ENCODE measurements at regions not wholly inside any gene's neighbourhood (a gene's known extent, or its start where the extent isn't known, plus 50 kb on each side); places are given as distances from the start of the nearest gene placed in this dataset.
A peak's percentile ranks its signal among the peaks of the same experiment; 100 is the strongest.

DNA sequence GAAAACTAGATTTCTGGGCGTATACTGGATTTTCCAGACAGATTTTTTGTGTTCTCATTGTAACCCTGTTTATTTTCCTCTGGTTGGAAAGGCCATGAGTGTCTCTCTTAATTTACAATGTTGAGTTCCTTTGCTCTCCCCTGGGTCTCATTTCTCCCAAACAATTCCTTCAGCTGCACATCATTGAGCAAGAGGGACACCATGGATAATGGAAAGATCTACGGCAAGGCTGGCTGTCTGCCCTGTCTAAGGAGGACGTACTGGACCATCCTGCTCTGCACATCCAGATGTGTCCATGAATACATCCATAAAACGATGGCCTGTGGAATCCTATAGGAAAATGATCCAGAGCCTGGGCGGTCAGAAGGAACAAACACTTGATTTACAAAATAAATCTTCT lies 258.1 kb upstream of the MCTP2 start:
- Histone ChIP-seq H3K4me3 (ENCODE audit: low read length) (no peak overlapping the region), H3K9ac (ENCODE audit: low read depth, low read length) (no peak overlapping the region), H3K27me3 (ENCODE audit: control insufficient read depth, insufficient read depth, low read length) (no peaks in the 10 kb centered on the region), H3K9me3 (replicated peaks; ENCODE audit: low read length) (no peaks in the 10 kb centered on the region), H3K36me3 (ENCODE audit: insufficient read depth, low read length) (no peaks in the 10 kb centered on the region), H3K4me2 (ENCODE audit: low read length) (no peak overlapping the region), H3K4me1 (ENCODE audit: control insufficient read depth, insufficient read depth, low read length) (no peaks in the 10 kb centered on the region)

DNA sequence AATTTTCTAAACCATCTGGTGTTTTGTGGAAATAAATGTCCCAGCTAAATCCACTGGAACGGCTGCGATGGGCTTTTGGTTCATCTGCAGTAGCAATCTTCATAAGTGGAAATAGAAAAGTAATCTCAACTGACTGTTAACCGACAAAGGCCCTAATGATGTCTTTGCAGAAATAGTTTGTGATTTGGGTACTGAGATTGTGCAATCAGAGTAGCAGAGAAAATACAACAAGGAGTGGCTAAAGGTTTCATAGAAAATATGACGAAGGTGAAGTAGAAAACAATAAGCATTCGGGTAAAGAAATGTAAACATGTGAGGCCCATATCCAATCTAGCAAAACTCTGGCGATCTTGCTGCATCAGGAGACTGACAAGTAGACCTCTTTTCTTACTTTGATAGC lies 262.6 kb upstream of the MCTP2 start:
- no peaks in the 10 kb centered on the region for H3K4me1 ChIP-seq (ENCODE audit: control insufficient read depth, insufficient read depth, low read length)
- H3K36me3 ChIP-seq (ENCODE audit: insufficient read depth, low read length) = no peaks in the 10 kb centered on the region
- no peak overlapping the region for H3K4me2 ChIP-seq (ENCODE audit: low read length)
- H3K4me3 ChIP-seq (ENCODE audit: low read length) = no peak overlapping the region
- no peak overlapping the region for H3K9ac ChIP-seq (ENCODE audit: low read depth, low read length)
- no peaks in the 10 kb centered on the region for H3K9me3 ChIP-seq (replicated peaks; ENCODE audit: low read length)
- no peaks in the 10 kb centered on the region for H3K27me3 ChIP-seq (ENCODE audit: control insufficient read depth, insufficient read depth, low read length)

DNA sequence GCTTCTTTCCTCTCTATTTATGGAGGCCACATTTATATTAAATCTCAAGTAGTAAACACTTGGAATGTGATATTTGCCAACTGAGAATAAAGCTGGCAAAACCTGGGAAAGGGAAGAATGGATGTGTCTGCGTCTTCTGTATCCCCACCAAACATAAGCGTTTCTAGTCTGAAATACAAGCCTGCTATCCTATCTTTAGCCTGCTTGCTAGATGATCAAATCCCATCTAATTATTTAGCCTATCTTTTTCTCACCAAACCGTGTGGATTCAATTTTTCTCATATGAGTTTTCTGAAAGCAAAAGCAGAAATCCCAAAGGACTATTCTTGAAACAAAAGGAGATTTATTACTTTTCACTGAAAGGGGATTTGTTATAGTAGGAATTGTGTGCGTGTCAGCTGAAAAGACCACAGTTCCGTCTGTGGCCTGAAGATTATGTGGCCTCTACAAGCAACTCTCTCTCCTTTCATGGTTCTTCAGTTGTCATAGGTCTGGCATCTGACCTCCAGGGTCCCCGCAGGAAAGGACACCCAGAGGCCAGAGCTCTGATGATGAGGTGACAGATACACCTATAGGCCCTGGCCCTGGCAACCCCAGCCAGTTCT lies 266.0 kb upstream of the MCTP2 start:
- no peaks in the 10 kb centered on the region for H3K9me3 ChIP-seq (replicated peaks; ENCODE audit: low read length)
- H3K27me3 ChIP-seq (ENCODE audit: control insufficient read depth, insufficient read depth, low read length) = no peaks in the 10 kb centered on the region
- no peak overlapping the region for H3K4me2 ChIP-seq (ENCODE audit: low read length)
- no peak overlapping the region for H3K4me3 ChIP-seq (ENCODE audit: low read length)
- no peaks in the 10 kb centered on the region for H3K4me1 ChIP-seq (ENCODE audit: control insufficient read depth, insufficient read depth, low read length)
- no peak overlapping the region for H3K9ac ChIP-seq (ENCODE audit: low read depth, low read length)
- H3K36me3 ChIP-seq (ENCODE audit: insufficient read depth, low read length) = no peaks in the 10 kb centered on the region

DNA sequence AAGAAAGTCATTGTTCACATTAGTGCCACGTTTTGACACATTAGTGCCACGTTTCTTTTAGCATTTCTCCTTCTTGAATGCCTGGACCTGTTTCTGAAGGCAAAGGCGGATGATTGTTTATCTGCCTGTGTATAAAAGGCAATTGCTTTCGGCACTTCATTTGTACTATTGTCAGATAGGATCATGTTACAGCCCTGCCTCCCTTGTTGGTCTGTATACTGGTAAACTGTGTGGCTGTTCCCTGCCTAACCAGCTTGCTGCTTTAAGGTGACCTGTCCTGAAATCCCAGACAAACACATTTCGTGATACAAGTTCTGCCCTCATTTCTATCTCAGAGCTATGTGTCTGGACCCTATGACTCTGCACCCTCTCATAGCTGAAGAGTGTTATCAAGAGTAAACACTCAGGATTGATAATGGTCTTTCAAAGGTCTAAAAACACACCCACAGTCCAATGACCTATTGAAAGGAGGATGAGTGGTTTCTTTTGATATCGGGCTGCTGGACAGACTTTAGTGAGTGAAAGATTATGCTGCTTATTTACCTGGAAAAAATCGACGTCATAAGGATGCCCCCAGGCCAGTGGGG lies 276.3 kb upstream of the MCTP2 start:
- H3K27me3 ChIP-seq (ENCODE audit: control insufficient read depth, insufficient read depth, low read length) = no peaks in the 10 kb centered on the region
- H3K4me3 ChIP-seq (ENCODE audit: low read length) = no peak overlapping the region
- H3K4me2 ChIP-seq (ENCODE audit: low read length) = no peak overlapping the region
- no peak overlapping the region for H3K9ac ChIP-seq (ENCODE audit: low read depth, low read length)
- no peaks in the 10 kb centered on the region for H3K4me1 ChIP-seq (ENCODE audit: control insufficient read depth, insufficient read depth, low read length)
- H3K9me3 ChIP-seq (replicated peaks; ENCODE audit: low read length) = no peaks in the 10 kb centered on the region
- H3K36me3 ChIP-seq (ENCODE audit: insufficient read depth, low read length) = no peaks in the 10 kb centered on the region

DNA sequence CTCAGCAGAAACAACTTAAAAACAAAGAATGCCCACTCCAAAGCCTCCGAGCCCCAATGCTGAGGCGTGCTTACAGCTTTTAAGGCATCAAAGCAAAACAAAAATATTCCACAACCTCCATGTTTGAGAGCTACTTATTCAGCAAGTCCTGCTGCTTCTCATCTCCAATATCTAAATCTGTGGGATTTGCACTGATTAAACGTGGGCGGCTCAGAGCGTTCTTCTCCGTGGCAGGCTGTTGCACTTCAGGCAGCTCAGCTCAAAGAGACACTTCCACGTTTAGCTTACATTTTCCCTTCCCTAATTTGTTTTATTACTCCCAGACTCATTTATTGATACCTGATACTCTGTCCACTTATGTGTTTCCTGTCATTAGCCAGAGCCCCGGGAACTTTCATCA lies 282.6 kb upstream of the MCTP2 start:
- no peaks in the 10 kb centered on the region for H3K27me3 ChIP-seq (ENCODE audit: control insufficient read depth, insufficient read depth, low read length)
- no peak overlapping the region for H3K9ac ChIP-seq (ENCODE audit: low read depth, low read length)
- H3K4me3 ChIP-seq (ENCODE audit: low read length) = no peak overlapping the region
- H3K4me1 ChIP-seq (ENCODE audit: control insufficient read depth, insufficient read depth, low read length) = no peaks in the 10 kb centered on the region
- H3K36me3 ChIP-seq (ENCODE audit: insufficient read depth, low read length) = no peaks in the 10 kb centered on the region
- H3K4me2 ChIP-seq (ENCODE audit: low read length) = no peak overlapping the region
- H3K9me3 ChIP-seq (replicated peaks; ENCODE audit: low read length) = no peaks in the 10 kb centered on the region

DNA sequence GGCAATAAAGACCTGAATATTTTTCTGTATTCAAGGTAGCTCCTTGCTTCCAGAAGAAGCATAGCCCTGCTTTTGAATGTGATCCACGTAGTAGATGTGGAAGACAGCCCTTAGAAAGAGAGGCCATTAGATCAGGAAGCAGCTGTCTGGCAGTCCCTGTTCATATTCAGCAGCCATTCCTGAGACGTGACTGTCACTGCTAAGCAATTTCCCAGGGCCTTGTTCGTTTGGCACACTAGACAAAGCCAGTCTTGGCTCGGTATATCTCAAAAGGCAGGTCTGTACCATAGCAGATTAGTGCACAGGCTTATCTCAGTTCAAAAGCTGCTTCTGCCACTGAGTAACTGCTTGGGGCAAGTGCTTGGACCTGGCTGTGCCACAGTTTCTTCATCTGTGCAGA lies 287.8 kb upstream of the MCTP2 start:
- H3K9ac ChIP-seq (ENCODE audit: low read depth, low read length) = no peak overlapping the region
- H3K36me3 ChIP-seq (ENCODE audit: insufficient read depth, low read length) = no peaks in the 10 kb centered on the region
- H3K27me3 ChIP-seq (ENCODE audit: control insufficient read depth, insufficient read depth, low read length) = no peaks in the 10 kb centered on the region
- H3K9me3 ChIP-seq (replicated peaks; ENCODE audit: low read length) = no peaks in the 10 kb centered on the region
- no peak overlapping the region for H3K4me2 ChIP-seq (ENCODE audit: low read length)
- H3K4me3 ChIP-seq (ENCODE audit: low read length) = no peak overlapping the region
- no peaks in the 10 kb centered on the region for H3K4me1 ChIP-seq (ENCODE audit: control insufficient read depth, insufficient read depth, low read length)

DNA sequence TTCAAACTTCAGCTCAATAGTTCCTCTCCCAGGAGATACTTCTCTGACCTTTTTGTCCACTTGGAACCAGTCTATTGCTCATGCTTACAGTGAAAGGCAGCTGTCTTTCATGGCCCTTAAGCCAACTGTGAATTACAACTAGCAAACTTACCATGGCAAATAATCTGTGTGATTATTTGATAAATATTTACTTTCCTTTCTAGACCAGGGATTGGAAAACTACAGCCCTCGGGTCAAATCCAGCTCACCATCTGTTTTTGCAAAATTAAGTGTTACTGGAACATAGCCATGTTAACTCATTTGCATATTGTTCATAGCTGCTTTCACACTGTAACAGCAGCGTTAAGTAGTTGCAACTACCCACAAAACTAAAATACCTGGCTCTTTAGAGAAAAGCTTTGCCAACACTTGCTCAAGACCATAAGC lies 289.1 kb upstream of the MCTP2 start:
- no peaks in the 10 kb centered on the region for H3K27me3 ChIP-seq (ENCODE audit: control insufficient read depth, insufficient read depth, low read length)
- H3K9ac ChIP-seq (ENCODE audit: low read depth, low read length) = no peak overlapping the region
- no peaks in the 10 kb centered on the region for H3K36me3 ChIP-seq (ENCODE audit: insufficient read depth, low read length)
- no peak overlapping the region for H3K4me3 ChIP-seq (ENCODE audit: low read length)
- no peaks in the 10 kb centered on the region for H3K4me1 ChIP-seq (ENCODE audit: control insufficient read depth, insufficient read depth, low read length)
- H3K4me2 ChIP-seq (ENCODE audit: low read length) = no peak overlapping the region
- H3K9me3 ChIP-seq (replicated peaks; ENCODE audit: low read length) = no peaks in the 10 kb centered on the region

DNA sequence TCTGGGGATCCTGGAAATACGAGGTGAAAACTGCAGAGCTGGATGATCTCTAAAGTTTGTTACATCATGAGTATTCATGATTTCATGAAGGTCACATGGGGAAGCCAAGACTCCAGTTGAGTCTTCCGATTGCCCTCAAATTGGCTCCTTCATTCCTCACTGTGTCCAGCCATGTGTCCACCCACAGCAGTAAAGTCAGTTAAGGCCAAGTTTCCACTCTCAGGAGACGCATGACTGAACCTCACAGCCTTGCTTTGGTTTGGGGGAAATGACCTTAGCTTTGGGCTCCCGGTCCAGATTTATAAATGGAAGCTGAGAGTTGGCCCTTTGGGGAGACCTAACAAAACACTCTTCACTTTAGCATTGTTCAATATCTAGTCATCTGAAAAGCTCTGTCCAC lies 289.7 kb upstream of the MCTP2 start:
- H3K27me3 ChIP-seq (ENCODE audit: control insufficient read depth, insufficient read depth, low read length) = no peaks in the 10 kb centered on the region
- H3K4me1 ChIP-seq (ENCODE audit: control insufficient read depth, insufficient read depth, low read length) = no peaks in the 10 kb centered on the region
- no peak overlapping the region for H3K4me2 ChIP-seq (ENCODE audit: low read length)
- no peak overlapping the region for H3K4me3 ChIP-seq (ENCODE audit: low read length)
- H3K36me3 ChIP-seq (ENCODE audit: insufficient read depth, low read length) = no peaks in the 10 kb centered on the region
- H3K9me3 ChIP-seq (replicated peaks; ENCODE audit: low read length) = no peaks in the 10 kb centered on the region
- H3K9ac ChIP-seq (ENCODE audit: low read depth, low read length) = no peak overlapping the region

DNA sequence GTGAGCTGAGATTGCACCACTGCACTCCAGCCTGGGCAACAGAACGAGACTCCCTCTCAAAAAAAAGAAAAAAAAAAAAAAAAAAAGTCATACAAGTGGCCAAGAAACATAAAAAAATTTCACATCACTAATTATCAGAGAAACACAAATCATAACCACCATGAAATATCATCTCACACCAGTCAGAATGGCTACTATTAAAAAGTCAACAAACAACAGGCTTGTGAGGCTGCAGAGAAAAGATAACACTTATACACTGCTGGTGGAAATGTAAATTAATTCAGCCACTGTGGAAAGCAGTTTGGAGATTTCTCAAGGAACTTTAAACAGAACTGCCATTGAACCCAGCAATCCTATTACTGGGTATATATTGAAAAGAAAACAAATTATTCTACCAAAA lies 291.1 kb upstream of the MCTP2 start:
- Histone ChIP-seq H3K4me1 (ENCODE audit: control insufficient read depth, insufficient read depth, low read length) (no peaks in the 10 kb centered on the region), H3K4me3 (ENCODE audit: low read length) (no peak overlapping the region), H3K27me3 (ENCODE audit: control insufficient read depth, insufficient read depth, low read length) (no peaks in the 10 kb centered on the region), H3K4me2 (ENCODE audit: low read length) (no peak overlapping the region), H3K36me3 (ENCODE audit: insufficient read depth, low read length) (no peaks in the 10 kb centered on the region), H3K9ac (ENCODE audit: low read depth, low read length) (no peak overlapping the region), H3K9me3 (replicated peaks; ENCODE audit: low read length) (no peaks in the 10 kb centered on the region)

DNA sequence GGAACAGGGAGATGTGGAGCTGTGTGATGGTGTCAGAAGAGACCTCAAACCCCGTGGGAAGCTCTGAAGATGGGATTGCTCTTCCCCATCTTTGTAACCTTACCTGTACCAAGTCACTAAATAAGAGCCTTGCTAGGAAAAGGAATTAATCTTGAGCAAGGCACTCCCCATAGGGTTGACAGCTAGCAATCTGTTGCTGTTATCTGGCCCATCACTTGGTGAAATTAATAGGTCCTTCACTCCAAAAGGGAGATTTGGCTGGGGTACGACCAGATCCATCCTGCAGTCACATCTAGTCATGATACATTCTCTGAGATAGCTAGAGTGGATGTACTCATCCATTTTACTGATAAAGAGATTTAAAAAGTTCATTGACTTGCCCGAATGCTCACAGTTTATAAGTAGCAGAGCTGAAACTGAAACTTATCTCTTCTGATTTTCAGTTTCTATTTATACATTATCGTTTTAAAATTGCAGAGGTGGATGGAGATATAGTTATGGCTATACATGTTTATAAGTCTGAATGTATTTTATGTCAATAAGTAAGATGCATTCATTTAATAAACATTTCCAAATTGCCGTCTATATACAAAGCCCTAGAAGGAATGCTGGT lies 299.1 kb upstream of the MCTP2 start:
- Histone ChIP-seq H3K36me3 (ENCODE audit: insufficient read depth, low read length) (no peaks in the 10 kb centered on the region), H3K4me1 (ENCODE audit: control insufficient read depth, insufficient read depth, low read length) (peaks cover 9% of the 10 kb centered on the region), H3K4me3 (ENCODE audit: low read length) (no peak overlapping the region), H3K9me3 (replicated peaks; ENCODE audit: low read length) (no peaks in the 10 kb centered on the region), H3K9ac (ENCODE audit: low read depth, low read length) (no peak overlapping the region), H3K27me3 (ENCODE audit: control insufficient read depth, insufficient read depth, low read length) (no peaks in the 10 kb centered on the region), H3K4me2 (ENCODE audit: low read length) (no peak overlapping the region)

DNA sequence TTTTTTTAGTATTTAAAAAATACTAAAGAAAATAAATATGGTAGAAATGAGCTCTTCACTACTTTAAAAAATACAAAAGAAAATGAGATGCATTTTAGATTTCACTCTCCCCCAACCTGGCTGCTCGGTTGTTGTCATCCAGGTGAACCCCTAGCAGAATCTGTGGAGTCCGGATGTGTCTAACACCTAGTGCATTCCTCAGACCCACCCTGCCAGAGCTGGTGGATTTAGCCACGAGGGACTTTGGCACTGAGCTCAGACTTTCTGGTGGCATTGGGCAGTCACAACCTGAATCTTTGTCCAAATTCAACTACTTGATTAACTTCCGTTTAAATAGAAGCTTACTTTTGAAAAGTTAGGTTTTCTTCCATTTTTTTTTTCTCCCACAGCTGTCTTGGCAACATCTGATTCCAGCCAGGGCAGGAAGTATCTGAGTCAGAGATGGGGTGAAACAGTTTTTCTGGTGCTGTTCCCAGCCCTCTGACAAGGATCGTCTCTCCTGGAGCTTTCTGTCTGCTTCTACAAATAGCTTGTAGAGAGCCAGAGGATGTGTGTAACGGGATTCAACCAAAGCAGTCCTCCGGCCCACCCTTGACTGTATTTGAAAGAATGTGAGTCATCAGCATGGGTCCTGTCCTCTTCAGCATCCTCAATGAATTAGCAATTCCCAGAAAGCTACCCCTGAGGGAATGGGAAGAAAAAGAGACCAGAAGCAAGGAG lies 301.8 kb upstream of the MCTP2 start:
- Histone ChIP-seq H3K4me2 (ENCODE audit: low read length) (peak overlapping the region; percentile 7), H3K27me3 (ENCODE audit: control insufficient read depth, insufficient read depth, low read length) (no peaks in the 10 kb centered on the region), H3K4me3 (ENCODE audit: low read length) (no peak overlapping the region), H3K9ac (ENCODE audit: low read depth, low read length) (no peak overlapping the region), H3K36me3 (ENCODE audit: insufficient read depth, low read length) (no peaks in the 10 kb centered on the region), H3K9me3 (replicated peaks; ENCODE audit: low read length) (no peaks in the 10 kb centered on the region), H3K4me1 (ENCODE audit: control insufficient read depth, insufficient read depth, low read length) (peaks cover 9% of the 10 kb centered on the region)
